Esophagus muscularis mucosa (tissue), 4 donors: ENCODE measurements at regions not wholly inside any gene's neighbourhood (a gene's known extent, or its start where the extent isn't known, plus 50 kb on each side); places are given as distances from the start of the nearest gene placed in this dataset.

Experiments used
- CTCF ChIP-seq, 3 experiments: fragments of 200-600 bp in 2 of 3; fragments of 450-650 bp in 1 of 3; sonication (generic) in 2 of 3; IDR thresholded peaks; one replicate each; pipeline ENCODE4 v1.5.1; 2017 to 2019; ENCODE audit warnings: antibody characterized with exemption in 3 of 3, mild to moderate bottlenecking in 2 of 3, moderate library complexity in 1 of 3
- EP300 ChIP-seq: sonication (generic); formaldehyde crosslinking; IDR thresholded peaks from one replicate; pipeline ENCODE4 v1.6.1; 2017; ENCODE audit warnings: antibody characterized with exemption
- POLR2A ChIP-seq: fragments of 450-650 bp; IDR thresholded peaks from one replicate; pipeline ENCODE4 v1.6.1; 2017; ENCODE audit warnings: antibody characterized with exemption, moderate library complexity, mild to moderate bottlenecking, low read depth

GRCh38 chr1:2879026-2879425 is 77.5 kb upstream of the TTC34 start:
- TF ChIP-seq POLR2A (no peak), CTCF (IDR thresholded peaks at IDR 0.05) (no peak), EP300 (no peak)
